ENCODE measurements at regions not wholly inside any gene's neighbourhood (a gene's known extent, or its start where the extent isn't known, plus 50 kb on each side); places are given as distances from the start of the nearest gene placed in this dataset.

GRCh38 chr5:13317654-13318053, 626.8 kb downstream of the DNAH5 start:
- TF ChIP-seq CTCF (IDR thresholded peaks at IDR 0.05; ENCODE audit: insufficient read depth, low read depth, low read length) = no peak
- no peak for DNase-seq (ENCODE audit: low read depth)
- no peak overlapping the region for H3K4me3 ChIP-seq (ENCODE audit: low read depth, low read length)

DNA sequence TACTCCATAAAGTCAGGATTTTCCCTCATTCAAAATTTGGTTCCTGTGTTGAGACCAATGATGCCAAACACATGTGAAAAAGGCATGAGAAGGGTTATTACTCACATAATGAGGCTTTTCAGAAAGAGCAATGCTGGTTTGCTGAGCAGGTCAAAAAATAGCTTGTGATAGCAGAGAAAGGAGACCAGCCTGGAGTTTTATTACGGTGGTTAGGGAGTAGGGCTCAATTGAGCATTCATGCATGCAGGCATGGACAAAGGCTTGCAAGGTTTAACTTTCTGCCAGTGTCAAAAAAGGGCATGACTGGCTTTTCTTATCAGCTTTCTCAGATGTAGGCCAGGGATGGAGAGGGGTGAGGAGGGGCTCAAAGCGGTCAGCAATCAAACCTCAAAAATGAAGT, 628.3 kb downstream of the DNAH5 start:
- no peak for DNase-seq (ENCODE audit: low read depth)
- TF ChIP-seq CTCF (IDR thresholded peaks at IDR 0.05; ENCODE audit: insufficient read depth, low read depth, low read length) = no peak
- no peak overlapping the region for H3K4me3 ChIP-seq (ENCODE audit: low read depth, low read length)

GRCh38 chr5:13307480-13307879, 637.0 kb downstream of the DNAH5 start:
- TF ChIP-seq CTCF (IDR thresholded peaks at IDR 0.05; ENCODE audit: insufficient read depth, low read depth, low read length) = no peak
- no peak for DNase-seq (ENCODE audit: low read depth)
- H3K4me3 ChIP-seq (ENCODE audit: low read depth, low read length) = no peak overlapping the region

GRCh38 chr5:13303445-13303844, 641.0 kb downstream of the DNAH5 start:
- H3K4me3 ChIP-seq (ENCODE audit: low read depth, low read length) = no peak overlapping the region
- no peak for TF ChIP-seq CTCF (IDR thresholded peaks at IDR 0.05; ENCODE audit: insufficient read depth, low read depth, low read length)
- DNase-seq (ENCODE audit: low read depth) = no peak

- no peak overlapping the region for H3K4me3 ChIP-seq (ENCODE audit: low read depth, low read length)
- DNase-seq (ENCODE audit: low read depth) = no peak
- TF ChIP-seq CTCF (IDR thresholded peaks at IDR 0.05; ENCODE audit: insufficient read depth, low read depth, low read length) = no peak
Measured at GRCh38 chr5:13278811-13279210, 665.7 kb downstream of the DNAH5 start.

- TF ChIP-seq CTCF (IDR thresholded peaks at IDR 0.05; ENCODE audit: insufficient read depth, low read depth, low read length) = no peak
- DNase-seq (ENCODE audit: low read depth) = no peak
- H3K4me3 ChIP-seq (ENCODE audit: low read depth, low read length) = no peak overlapping the region
Measured at GRCh38 chr5:13278148-13278547, 666.3 kb downstream of the DNAH5 start.

DNA sequence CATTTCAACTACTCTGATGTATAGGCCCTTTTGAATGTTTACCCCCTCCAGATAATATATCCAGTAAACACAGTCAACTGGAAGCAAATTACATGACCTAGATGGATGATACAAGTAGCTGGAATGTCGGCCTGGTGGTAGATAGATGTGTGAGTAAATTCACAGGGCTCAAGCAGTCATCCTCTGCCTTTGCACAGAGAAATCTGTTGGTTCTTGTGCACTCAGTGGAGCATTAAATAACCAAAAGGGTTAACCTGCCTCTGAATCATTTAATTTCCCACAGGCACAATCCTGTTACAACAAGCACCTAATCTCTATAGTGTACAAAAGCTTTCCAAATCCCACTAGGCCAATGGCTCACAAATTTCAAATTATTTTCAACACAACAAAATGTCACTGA, 668.3 kb downstream of the DNAH5 start:
- DNase-seq (ENCODE audit: low read depth) = no peak
- no peak for TF ChIP-seq CTCF (IDR thresholded peaks at IDR 0.05; ENCODE audit: insufficient read depth, low read depth, low read length)
- H3K4me3 ChIP-seq (ENCODE audit: low read depth, low read length) = no peak overlapping the region

Data from fibroblast of villous mesenchyme (primary cell).